Keratinocyte (primary cell): ENCODE measurements at regions not wholly inside any gene's neighbourhood (a gene's known extent, or its start where the extent isn't known, plus 50 kb on each side); places are given as distances from the start of the nearest gene placed in this dataset.

Experiments used
- DNase-seq: peaks from one replicate; pipeline ENCODE4 v3.0.0-alpha.2; 2011; ENCODE audit warnings: low read depth, missing footprints, low spot score
- FAIRE-seq: peaks from 2 replicates; lab custom pipeline; 2011; peaks lifted over from hg19 to GRCh38; lab: Jason Lieb, UNC
- H2AFZ ChIP-seq: 2 replicates; pipeline ENCODE4 v1.6.0; 2012; ENCODE audit warnings: low read length, control low read depth, inconsistent platforms; ENCODE audit not compliant: control insufficient read depth
- H3K27ac ChIP-seq: 2 replicates; pipeline ENCODE4 v1.5.1; 2011; ENCODE audit warnings: low read length; ENCODE audit not compliant: control insufficient read depth, insufficient read depth
- H3K27me3 ChIP-seq: 3 replicates; pipeline ENCODE4 v1.6.0; 2011; ENCODE audit warnings: low read length; ENCODE audit not compliant: control insufficient read depth, insufficient read depth; ENCODE audit errors: extremely low read depth
- H3K36me3 ChIP-seq, 2 experiments: 2 replicates in 1 of 2; 3 replicates in 1 of 2; pipeline ENCODE4 v1.5.1; 2011; ENCODE audit warnings: low read length in 2 of 2, mild to moderate bottlenecking in 1 of 2; ENCODE audit not compliant: control insufficient read depth in 2 of 2, insufficient read depth in 2 of 2; ENCODE audit errors: extremely low read depth in 1 of 2
- H3K4me1 ChIP-seq: 3 replicates; pipeline ENCODE4 v1.5.1; 2011; ENCODE audit warnings: low read length; ENCODE audit not compliant: control insufficient read depth, insufficient read depth; ENCODE audit errors: extremely low read depth
- H3K4me2 ChIP-seq: 3 replicates; pipeline ENCODE4 v1.6.0; 2011; ENCODE audit warnings: low read depth, low read length; ENCODE audit not compliant: control insufficient read depth, insufficient read depth; ENCODE audit errors: extremely low read depth
- H3K4me3 ChIP-seq, 3 experiments: fragments of 200-600 bp in 1 of 3; sonication (generic) in 1 of 3; 2 replicates in 2 of 3; 3 replicates in 1 of 3; pipeline ENCODE4 v1.5.1; 2011 to 2016; ENCODE audit warnings: low read length in 3 of 3, mild to moderate bottlenecking in 3 of 3, control low read depth in 2 of 3, inconsistent platforms in 1 of 3, low read depth in 1 of 3, mixed read lengths in 1 of 3, mixed run types in 1 of 3, moderate library complexity in 1 of 3; ENCODE audit not compliant: control insufficient read depth in 2 of 3, insufficient read depth in 2 of 3; ENCODE audit errors: extremely low read depth in 1 of 3
- H3K79me2 ChIP-seq: 2 replicates; pipeline ENCODE4 v1.6.0; 2012; ENCODE audit warnings: low read length; ENCODE audit not compliant: control insufficient read depth, insufficient read depth
- H3K9ac ChIP-seq: 3 replicates; pipeline ENCODE4 v1.6.0; 2011; ENCODE audit warnings: low read length; ENCODE audit not compliant: control insufficient read depth, insufficient read depth; ENCODE audit errors: extremely low read depth
- H3K9me1 ChIP-seq: 3 replicates; pipeline ENCODE4 v1.6.0; 2011; ENCODE audit warnings: low read length; ENCODE audit not compliant: control insufficient read depth, insufficient read depth; ENCODE audit errors: extremely low read depth
- H3K9me3 ChIP-seq: 2 replicates; pipeline ENCODE4 v1.5.1; 2012; ENCODE audit warnings: low read depth, low read length; ENCODE audit not compliant: control insufficient read depth
- H4K20me1 ChIP-seq: 3 replicates; pipeline ENCODE4 v1.6.0; 2011; ENCODE audit warnings: low read length; ENCODE audit not compliant: control insufficient read depth, insufficient read depth; ENCODE audit errors: extremely low read depth
- EZH2 ChIP-seq: IDR thresholded peaks from one replicate; pipeline ENCODE4 v1.6.1; 2012; ENCODE audit warnings: inconsistent platforms, mild to moderate bottlenecking, low read length, moderate library complexity
- dilution Hi-C: fragments of 300-500 bp; cut with MboI; formaldehyde crosslinking; loops from one replicate; pipeline ENCODE4 v1.7.0; 2020; ENCODE audit warnings: low sequenced_read_pairs; ENCODE audit not compliant: extremely low pct_ligation_motif_present
- TF ChIP-seq, protein P1 (sequence below), 3 experiments: IDR thresholded peaks in 1 of 3; conservative IDR thresholded peaks in 1 of 3; optimal IDR thresholded peaks in 1 of 3; 2 replicates in 2 of 3; 3 replicates in 1 of 3; pipeline versions ENCODE3 to v1.5.1; 2011; ENCODE audit warnings: low read length in 3 of 3, mild to moderate bottlenecking in 3 of 3, moderate library complexity in 2 of 3, control low read depth in 1 of 3, inconsistent platforms in 1 of 3; ENCODE audit not compliant: insufficient read depth in 2 of 3; ENCODE audit errors: extremely low read depth in 1 of 3

DNA sequence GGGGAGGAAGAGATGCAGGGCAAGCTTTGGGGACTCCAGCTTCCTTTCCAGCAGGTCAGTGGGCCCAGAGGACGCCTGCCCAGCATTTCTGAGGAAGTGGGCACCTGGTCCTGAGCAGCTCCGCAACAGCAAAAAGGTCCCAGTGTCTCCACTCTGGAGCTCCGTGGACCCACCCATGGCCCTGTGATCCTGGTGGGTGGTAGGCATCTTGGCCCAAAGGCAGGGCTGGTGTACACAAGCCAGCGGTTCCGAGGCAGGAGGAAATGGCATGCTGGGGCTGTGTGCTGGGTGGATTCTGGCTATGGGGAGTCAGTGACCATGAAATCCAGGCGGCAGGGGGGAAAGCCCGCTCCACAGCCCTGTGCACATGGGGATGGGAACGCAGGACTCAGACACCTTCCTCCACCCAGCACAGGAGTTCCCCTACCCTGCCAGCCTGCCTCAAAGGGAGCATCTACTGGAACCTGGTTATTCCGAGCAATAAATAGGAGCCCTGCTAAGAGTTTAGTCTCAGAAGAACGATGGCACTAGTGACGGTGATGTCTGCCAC is 206.0 kb downstream of the GLI2 start:
- Histone ChIP-seq H3K9me3 (no peaks in the 10 kb centered on the region), H3K9ac (no peak overlapping the region), H3K79me2 (no peaks in the 10 kb centered on the region), H3K4me3 (no peak overlapping the region), H4K20me1 (no peaks in the 10 kb centered on the region), H3K27ac (no peak overlapping the region), H2AFZ (no peak overlapping the region), H3K4me1 (peaks cover 28% of the 10 kb centered on the region), H3K4me2 (no peak overlapping the region), H3K36me3 (no peaks in the 10 kb centered on the region), H3K27me3 (no peaks in the 10 kb centered on the region), H3K9me1 (no peaks in the 10 kb centered on the region)
- no peak for TF ChIP-seq EZH2
- TF ChIP-seq, protein P1, sequence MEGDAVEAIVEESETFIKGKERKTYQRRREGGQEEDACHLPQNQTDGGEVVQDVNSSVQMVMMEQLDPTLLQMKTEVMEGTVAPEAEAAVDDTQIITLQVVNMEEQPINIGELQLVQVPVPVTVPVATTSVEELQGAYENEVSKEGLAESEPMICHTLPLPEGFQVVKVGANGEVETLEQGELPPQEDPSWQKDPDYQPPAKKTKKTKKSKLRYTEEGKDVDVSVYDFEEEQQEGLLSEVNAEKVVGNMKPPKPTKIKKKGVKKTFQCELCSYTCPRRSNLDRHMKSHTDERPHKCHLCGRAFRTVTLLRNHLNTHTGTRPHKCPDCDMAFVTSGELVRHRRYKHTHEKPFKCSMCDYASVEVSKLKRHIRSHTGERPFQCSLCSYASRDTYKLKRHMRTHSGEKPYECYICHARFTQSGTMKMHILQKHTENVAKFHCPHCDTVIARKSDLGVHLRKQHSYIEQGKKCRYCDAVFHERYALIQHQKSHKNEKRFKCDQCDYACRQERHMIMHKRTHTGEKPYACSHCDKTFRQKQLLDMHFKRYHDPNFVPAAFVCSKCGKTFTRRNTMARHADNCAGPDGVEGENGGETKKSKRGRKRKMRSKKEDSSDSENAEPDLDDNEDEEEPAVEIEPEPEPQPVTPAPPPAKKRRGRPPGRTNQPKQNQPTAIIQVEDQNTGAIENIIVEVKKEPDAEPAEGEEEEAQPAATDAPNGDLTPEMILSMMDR (optimal IDR thresholded peaks at IDR 0.05 in 1 of 3, IDR thresholded peaks at IDR 0.05 in 1 of 3, conservative IDR thresholded peaks at IDR 0.05 in 1 of 3; ENCODE audit: extremely low read depth in 1 of 3, insufficient read depth in 2 of 3, low read length in 3 of 3): no peak
- DNase-seq: no peak
- dilution Hi-C loops: no loop called here
- FAIRE-seq: no peak

DNA sequence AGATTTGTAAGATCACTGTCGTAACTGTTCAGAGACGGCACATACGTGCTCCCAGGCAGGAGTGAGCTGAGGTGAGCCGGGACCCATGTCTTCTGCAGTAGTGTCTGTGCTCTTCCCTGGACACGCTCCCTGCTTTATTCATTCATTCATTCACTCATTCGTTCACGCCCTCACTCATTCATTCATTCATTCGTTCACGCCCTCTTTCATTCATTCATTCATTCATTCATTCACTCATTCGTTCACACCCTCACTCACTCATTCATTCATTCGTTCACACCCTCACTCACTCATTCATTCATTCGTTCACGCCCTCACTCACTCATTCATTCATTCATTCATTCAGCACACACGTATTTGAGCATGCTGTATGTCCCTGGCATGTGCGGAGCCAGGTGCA is 207.0 kb downstream of the GLI2 start:
- Histone ChIP-seq H3K9me3 (no peaks in the 10 kb centered on the region), H3K9me1 (no peaks in the 10 kb centered on the region), H3K4me1 (peaks cover 26% of the 10 kb centered on the region), H3K9ac (no peak overlapping the region), H2AFZ (no peak overlapping the region), H3K79me2 (no peaks in the 10 kb centered on the region), H3K27me3 (no peaks in the 10 kb centered on the region), H4K20me1 (no peaks in the 10 kb centered on the region), H3K27ac (no peak overlapping the region), H3K4me3 (no peak overlapping the region), H3K36me3 (no peaks in the 10 kb centered on the region), H3K4me2 (no peak overlapping the region)
- dilution Hi-C loops: no loop called here
- no peak for FAIRE-seq
- TF ChIP-seq, protein P1 (optimal IDR thresholded peaks at IDR 0.05 in 1 of 3, IDR thresholded peaks at IDR 0.05 in 1 of 3, conservative IDR thresholded peaks at IDR 0.05 in 1 of 3; ENCODE audit: extremely low read depth in 1 of 3, insufficient read depth in 2 of 3, low read length in 3 of 3): no peak
- no peak for TF ChIP-seq EZH2
- no peak for DNase-seq
